ENCODE measurements at regions not wholly inside any gene's neighbourhood (a gene's known extent, or its start where the extent isn't known, plus 50 kb on each side); places are given as distances from the start of the nearest gene placed in this dataset.
"Not testable (repeated sequence)": the region's sequence is repeated elsewhere in the genome, so short reads cannot be mapped to it uniquely, and the experiment has no call there.

DNA sequence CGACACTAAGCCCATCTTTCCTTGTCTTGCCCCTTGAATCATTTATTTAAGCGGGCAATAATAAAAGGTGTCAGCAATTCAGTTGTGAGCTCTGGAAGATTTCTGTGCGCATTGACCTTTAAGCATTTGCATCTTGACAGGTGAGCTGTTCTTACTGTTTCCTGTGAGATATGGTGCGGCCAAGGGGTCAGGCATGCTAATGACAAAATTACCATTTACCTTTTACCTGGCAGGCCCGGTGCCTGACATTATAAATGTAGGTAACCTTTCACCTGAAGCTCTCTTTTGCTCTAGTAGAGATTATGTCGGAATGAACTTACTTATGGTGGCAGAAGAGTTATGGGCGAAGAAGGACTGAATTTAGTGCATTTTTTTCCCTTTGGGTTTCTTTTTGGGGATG, 89.3 kb upstream of the EEF1E1 start:
- no peak for DNase-seq (ENCODE audit: extremely low read depth in 1 of 11, low read depth in 9 of 11, low spot score in 4 of 11)

DNA sequence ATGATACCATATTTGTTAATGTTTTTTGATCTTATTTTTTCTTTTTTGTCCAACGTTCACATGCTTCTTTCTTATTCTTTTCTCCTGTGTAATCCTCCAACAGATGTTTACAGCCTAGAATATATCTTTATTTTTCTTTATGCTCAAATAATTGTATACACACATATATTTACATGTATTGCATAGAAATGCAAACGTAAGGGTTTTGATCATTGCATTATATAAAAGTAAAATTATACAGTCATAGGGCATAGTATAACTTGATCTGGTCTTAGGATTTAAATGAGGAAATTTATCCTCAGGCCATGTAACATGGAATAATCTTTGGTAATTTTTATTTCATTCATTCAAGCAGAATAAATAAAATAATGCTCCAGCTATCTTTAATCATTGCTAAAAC, 84.9 kb upstream of the EEF1E1 start:
- no peak for DNase-seq (ENCODE audit: extremely low read depth in 1 of 11, low read depth in 9 of 11, low spot score in 4 of 11)

DNA sequence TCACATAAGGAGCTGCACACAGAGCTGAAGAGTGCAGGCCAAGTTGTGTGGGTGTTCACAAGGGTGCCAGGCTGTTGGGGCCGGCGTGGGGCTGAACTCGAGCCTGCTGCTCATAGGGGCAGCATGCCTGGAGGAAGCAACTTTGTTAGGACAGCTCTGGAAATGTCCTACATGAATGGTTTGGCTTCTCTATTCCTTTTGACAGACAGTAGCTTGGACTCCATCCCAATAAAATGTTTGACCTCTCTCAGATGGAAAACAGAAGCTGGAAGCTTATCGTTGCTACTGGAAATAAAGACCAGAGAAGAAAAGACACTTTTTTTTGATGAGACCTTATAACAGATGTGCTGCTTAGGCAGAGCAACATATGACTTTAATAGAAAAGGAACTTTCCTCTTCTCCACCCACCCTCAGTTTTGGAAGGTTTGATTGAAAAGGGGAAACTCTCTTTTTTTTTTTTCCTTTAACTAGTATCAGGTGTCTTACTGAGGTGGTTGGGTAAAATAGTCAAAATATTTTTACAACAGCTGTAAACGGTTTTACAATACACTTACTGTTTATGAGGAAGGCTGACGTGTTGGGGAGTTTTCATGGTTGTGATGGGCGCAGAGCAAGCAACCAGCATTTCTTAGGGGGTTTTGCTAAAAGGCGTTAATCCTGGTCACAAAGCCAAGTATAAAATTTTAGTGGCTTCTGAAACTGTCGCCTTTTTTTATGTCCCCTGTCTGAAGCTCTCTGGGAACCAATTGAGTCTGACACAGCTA, 80.7 kb upstream of the EEF1E1 start:
- DNase-seq (ENCODE audit: extremely low read depth in 1 of 11, low read depth in 9 of 11, low spot score in 4 of 11): no peak

DNA sequence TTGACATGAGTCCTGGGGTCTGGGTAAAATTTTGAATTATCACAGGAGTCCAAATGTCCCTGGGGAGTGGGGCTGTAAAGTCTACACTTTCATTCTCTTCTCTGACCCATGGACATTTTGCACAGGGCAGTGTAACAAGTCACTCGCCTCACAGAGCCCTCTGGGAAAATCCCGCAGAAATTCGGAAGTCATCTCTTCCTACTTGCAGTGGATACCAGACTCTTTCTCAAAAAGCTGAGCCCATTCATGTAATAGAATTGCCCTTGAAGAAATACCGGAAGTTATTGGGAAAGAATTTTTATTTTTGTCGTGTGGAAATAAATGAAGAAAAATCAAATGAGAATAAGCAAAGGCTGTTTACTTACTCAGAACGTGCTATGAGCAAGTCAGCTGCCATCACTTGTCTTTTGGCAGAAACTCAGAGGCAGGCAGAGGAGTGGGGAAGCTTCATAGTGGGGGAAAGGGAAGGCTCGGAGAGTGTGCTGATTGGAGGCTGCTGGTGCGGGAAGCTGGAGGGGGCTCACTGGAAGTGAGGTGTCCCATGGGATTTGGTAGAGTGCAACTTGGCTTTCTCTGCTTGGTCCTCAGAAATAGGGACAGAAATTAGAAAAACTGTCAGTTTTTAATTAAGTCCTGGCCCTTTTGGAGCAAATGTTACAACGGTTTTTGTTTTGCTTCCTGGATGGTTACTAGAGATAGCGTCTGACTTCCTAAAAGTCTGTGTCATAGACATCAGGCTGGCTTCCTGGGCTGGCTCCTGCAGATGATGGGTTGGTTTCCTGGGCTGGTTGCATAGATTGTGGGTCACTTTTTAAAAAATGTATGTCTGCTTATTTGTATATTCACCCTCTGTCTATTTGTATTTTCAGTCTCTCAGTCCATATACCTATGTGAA, 79.8 kb upstream of the EEF1E1 start:
- DNase-seq (ENCODE audit: extremely low read depth in 1 of 11, low read depth in 9 of 11, low spot score in 4 of 11): no peak

DNA sequence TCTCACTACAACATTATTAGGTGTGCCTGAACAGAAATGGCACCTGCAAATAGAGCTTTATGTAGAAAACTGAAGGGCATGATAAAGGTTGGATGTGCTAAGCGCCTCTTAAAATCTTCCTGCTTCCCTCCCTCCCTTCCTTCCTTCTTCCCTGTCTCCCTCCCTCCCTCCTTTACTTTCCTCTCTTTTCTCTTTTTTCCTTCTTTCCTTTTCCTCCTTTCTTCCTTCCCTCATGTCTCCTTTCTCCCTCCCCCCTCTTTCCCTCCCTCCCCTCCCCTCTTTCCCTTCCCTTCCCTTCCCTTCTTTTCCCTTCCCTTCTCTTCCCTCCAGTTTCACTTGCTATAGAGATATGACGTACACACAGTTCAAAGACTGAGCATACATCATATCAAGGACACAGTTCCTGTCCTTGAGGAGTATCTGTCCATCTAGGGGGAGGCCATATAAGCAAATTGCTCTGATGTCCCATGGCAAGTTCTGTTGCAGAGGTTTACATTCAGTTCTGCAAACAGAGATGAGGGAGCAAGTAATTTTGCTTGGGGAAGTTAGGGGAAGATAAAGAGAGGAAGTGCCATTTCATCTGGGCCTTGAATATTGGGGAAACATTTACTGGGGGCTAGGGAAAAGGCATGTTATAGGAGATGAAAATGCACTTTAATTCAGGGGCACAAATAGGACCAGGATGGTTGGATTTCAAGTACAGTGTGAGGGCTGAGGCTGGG, 79.0 kb upstream of the EEF1E1 start:
- no peak for DNase-seq (ENCODE audit: extremely low read depth in 1 of 11, low read depth in 9 of 11, low spot score in 4 of 11)

DNA sequence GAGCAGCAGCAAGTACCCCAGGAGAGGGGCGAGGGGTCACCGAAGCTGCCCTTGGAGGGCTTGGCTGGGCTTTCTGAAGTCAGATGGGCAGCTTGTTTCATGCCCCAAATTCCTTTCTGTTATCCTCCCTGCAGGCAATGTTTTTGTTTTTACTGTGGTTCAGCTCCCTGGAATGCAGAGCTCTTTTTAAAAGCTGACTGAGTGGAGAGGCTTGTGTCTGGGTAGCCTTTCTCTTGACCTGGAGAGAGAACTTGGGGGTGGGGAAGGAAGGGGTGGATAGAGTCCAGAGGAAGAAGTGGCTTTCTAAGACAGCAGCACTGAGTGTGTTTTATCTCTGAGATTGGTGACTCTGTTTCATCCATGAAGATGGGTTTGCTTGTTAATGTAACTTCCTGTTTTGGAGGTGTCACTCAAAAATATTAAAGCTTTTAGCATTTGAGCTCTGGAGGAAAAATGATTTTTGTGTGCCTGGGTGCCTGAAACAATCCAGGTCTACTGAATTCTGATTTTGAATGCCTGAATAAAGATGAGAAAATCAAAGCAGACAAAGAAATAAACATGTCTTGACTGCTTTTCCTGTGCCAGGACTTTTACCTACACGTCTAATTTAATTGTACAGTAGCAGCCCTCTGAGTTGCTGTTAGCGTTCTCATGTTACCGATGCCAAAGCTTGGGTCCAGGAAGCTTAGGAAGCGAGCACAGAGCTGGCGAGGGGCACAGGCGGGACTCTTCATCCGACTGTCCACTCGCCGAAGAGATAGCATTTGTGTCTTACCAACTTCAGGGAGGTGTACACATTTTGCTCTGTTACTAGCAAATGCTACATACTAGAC, 78.2 kb upstream of the EEF1E1 start:
- DNase-seq (ENCODE audit: extremely low read depth in 1 of 11, low read depth in 9 of 11, low spot score in 4 of 11): peak in 1 of 11 donors; percentile 50

DNA sequence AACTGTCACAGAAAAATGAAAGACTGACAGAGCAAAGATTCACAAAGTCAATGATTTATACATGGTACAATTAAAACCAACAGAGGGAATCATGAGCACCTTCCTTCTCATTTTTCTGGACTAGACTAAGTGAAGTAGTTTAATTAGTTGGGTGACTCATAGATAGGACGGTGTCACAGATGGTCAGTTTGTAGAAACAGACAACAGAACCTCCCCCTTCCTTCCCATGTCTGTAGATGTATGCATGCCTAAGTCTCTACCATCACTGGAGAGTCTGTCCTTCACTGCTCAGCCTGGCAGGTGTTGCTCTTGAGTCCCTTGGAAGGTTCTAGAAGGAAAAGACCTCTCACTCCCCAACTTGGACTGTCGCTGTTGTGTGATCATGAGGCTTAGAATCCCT, 75.4 kb upstream of the EEF1E1 start:
- no peak for DNase-seq (ENCODE audit: extremely low read depth in 1 of 11, low read depth in 9 of 11, low spot score in 4 of 11)

DNA sequence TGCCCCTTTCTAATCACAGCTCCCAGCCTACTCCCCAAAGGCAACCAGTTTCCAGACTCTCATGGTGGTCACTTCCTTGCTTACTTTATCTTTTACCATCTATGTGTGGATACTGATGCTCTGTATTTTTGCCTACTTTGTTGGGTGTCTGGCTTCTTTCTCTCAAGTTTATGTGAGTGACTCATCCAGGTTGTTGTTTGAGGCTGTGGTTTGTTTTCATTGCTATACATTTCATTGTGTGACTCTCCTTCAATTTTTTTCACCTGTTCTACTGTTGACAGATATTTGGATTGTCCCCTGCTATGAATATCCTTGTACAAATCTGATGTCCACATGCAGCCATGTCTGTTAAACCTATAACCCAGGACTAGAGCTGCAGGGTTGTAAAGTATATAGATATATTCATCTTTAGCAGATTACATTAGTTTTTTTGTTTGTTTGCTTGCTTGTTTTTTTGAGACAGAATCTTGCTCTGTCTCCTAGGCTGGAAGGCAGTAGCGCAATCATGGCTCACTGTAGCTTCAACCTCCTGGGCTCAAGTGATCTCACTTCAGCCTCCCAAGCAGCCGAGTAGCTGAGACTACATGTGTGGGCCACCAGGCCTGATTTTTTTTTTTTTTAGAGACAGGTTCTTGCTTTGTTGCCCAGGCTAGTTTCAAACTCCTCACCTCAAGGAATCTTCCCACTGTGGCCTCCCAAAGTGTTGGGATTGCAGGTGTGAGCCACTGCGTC, 72.9 kb upstream of the EEF1E1 start:
- DNase-seq (ENCODE audit: extremely low read depth in 1 of 11, low read depth in 9 of 11, low spot score in 4 of 11): no peak

DNA sequence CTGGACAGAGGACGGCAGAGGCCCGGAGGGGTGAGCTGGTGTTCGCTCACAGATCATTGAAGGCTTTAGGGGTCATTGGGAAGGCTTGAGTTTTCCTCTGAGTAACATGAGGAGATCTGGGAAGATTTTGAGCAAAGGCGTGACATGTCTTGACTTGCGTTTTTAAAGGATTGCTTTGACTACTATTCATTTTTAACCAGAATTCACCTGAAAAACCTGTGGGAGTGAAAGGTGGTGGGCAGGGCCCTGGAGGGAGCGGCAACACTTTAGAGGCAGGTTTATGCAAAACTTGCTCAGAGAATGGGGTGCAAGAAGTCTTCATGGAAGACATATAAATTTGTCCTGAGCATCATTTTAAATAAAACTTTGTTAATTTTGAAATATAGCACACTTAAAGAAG, 72.2 kb upstream of the EEF1E1 start:
- no peak for DNase-seq (ENCODE audit: extremely low read depth in 1 of 11, low read depth in 9 of 11, low spot score in 4 of 11)

DNA sequence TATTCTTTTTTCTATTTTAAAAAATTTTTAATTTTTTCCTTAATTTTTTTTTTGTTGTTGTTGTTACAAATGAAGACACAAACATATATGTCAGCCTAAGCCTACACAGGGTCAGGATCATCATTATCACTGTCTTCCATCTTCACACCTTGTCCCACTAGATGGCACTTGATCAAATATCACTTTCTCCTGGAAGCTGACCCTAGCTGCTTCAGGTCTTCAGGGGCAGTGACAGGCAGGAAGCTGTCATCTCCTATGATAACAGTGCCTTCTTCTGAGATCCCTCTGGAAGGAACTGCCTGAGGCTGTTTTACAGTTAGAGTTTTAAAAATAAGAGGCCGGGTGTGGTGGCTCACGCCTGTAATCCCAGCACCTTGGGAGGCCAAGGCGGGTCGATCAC, 70.2 kb upstream of the EEF1E1 start:
- DNase-seq (ENCODE audit: extremely low read depth in 1 of 11, low read depth in 9 of 11, low spot score in 4 of 11): no peak

DNA sequence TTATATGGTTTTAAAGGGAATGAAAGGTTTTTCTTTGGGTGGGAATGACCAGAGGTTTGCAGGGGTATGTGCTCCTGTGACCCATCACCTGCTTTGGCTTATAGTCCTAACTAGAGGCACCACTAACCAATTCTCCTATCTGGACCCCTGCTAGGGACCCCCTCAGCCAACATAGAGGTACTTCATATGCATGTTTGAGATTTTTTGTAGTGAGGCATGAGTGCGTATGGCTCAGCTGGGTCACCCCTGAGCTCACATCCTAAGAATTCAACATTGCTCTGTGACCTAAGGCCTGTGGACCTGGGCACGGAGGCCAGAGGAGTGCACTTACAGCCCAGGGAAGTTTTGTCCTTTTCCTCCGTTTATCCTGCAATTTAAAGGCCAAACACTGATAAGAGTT, 68.4 kb upstream of the EEF1E1 start:
- no peak for DNase-seq (ENCODE audit: extremely low read depth in 1 of 11, low read depth in 9 of 11, low spot score in 4 of 11)

DNA sequence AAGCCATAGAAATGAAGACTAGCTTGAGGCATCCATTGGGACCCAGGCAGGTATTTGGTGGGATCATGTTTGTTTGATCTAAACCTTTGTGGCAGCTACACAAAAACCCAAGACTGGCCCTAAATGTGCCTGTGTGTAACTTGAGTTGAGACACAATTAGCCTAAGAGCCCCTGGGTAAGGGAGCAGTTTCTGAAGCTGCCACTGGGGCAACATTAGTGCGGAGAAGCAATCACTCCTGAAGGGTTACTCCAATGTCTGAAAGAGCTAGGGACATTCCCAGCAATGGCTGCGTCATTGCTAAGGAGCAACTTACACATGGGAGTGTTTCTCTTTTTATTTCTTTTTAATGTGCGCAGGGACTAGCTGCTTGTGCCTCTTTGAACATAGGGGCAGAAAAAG, 67.9 kb upstream of the EEF1E1 start:
- no peak for DNase-seq (ENCODE audit: extremely low read depth in 1 of 11, low read depth in 9 of 11, low spot score in 4 of 11)

DNA sequence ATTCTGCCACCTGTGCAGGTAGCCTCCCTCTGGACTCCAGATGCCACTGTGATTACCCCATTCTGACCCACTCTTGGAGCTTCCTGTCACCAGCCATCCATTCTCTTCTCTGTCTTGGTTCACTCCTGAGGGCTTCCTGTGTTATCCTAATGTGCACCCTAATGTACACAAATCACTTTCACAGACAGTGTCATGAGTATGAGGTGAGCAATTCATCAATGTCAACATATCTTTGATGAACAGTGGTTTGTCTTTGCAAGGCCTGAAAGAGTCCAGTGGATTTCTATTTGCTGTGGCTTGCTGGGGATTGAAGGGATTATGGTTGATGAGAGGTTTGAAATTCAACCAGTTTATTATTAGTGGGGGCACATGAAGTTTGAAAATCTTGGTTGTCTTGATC, 63.8 kb upstream of the EEF1E1 start:
- DNase-seq (ENCODE audit: extremely low read depth in 1 of 11, low read depth in 9 of 11, low spot score in 4 of 11): no peak

DNA sequence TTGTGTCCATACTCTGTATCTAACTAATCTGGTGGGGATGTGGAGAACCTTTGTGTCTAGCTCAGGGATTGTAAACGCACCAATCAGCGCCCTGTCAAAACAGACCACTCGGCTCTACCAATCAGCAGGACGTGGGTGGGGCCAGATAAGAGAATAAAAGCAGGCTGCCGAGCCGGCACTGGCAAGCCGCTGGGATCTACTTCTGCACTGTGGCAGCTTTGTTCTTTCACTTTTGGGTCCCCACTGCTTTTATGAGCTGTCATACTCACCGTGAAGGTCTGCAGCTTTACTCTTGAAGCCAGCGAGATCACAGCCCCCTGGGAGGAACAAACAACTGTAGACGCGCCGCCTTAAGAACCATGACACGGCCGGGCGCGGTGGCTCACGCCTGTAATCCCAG, 62.7 kb upstream of the EEF1E1 start:
- not testable (repeated sequence) for DNase-seq (ENCODE audit: extremely low read depth in 1 of 11, low read depth in 9 of 11, low spot score in 4 of 11)

DNA sequence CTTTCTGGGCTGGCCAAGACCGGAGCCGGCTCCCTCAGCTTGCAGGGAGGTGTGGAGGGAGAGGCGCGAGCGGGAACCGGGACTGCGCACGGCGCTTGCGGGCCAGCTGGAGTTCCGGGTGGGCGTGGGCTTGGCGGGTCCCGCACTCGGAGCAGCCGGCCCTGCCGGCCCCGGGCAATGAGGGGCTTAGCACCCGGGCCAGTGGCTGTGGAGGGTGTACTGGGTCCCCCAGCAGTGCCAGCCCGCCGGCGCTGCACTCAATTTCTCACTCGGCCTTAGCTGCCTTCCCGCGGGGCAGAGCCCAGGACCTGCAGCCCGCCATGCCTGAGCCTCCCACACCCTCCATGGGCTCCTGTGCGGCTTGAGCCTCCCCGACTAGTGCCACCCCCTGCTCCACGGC, 61.9 kb upstream of the EEF1E1 start:
- not testable (repeated sequence) for DNase-seq (ENCODE audit: extremely low read depth in 1 of 11, low read depth in 9 of 11, low spot score in 4 of 11)

DNA sequence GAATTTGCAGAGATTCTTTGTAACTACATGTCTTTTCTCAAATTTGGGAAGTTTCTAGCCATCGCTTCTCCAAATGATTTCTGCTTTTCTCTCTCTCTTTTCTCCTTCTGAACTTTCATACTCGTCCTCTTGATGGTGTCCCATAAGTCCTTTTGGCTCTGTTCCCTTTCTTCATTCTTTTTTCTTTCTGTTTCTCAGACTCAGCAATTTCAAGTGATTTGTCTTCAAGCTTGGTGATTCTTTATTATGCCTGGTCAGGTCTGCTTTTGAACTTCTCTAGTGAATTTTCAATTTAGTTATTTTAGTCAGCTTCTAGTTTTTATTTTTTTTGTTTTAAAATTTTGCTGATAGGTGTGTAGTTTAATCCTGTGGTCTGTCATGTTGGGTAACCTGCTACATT, 57.6 kb upstream of the EEF1E1 start:
- DNase-seq (ENCODE audit: extremely low read depth in 1 of 11, low read depth in 9 of 11, low spot score in 4 of 11): no peak

DNA sequence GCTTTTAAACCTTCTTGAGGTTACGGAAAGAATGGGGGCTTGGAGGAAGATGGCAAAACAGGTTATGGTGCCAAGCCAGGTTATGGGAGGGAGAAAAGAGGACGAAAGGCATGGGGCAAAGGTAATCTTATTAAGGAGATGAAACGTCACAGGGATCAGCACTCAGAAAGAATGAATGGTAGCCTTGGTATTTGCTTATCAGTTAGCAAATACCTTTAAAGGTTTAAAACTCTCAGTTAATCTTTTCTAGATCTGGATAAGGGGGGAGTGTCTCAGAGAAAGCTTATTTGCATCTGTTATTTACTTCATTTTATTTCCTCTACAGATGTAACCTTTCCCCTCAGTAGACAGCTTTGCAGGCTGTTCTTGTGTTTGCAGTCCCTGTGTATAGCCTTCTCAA, 55.5 kb upstream of the EEF1E1 start:
- no peak for DNase-seq (ENCODE audit: extremely low read depth in 1 of 11, low read depth in 9 of 11, low spot score in 4 of 11)

DNA sequence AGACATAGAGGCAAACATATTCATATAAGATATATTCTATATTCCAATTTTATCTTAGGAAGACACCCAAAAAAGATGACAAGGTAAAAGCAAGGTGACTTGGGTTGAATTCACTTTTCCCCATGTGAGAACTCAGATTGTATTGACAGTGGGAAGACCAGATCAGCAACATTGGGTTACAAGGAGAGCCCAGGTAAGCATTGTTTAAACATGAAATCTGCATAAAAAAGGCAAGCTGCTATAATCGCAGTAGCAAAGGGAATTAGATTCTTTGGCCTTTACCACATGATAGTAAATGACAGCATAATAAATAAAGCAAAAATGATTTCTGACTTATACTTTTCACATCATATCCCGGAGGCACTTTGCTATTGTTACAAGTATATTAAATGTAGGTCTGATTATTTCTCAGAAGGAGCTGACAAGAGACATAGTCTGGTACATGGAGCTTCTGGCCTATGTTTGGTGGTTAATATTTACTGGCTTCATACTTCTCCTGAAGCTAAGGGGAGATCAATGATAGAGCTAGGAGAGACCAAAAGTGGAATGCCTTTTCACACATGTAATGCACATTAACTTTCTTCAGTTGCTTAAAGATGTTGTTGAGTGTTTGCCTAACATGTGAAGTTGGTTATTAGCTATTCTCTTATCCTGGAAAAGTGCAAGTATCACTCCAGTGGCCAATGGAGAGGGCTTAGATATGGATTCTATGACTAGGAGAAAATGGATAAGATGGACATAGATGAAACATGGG, 53.1 kb upstream of the EEF1E1 start:
- DNase-seq (ENCODE audit: extremely low read depth in 1 of 11, low read depth in 9 of 11, low spot score in 4 of 11): no peak
